Neural cell (in vitro differentiated cells): ENCODE measurements at regions not wholly inside any gene's neighbourhood (a gene's known extent, or its start where the extent isn't known, plus 50 kb on each side); places are given as distances from the start of the nearest gene placed in this dataset.

Experiments used
- TAF1 ChIP-seq: IDR thresholded peaks from 2 replicates; pipeline ENCODE4 v1.6.1; 2012; ENCODE audit warnings: low read depth
- TF ChIP-seq, protein P1 (sequence below): fragments of 450-650 bp; IDR thresholded peaks from 2 replicates; pipeline ENCODE4 v1.5.1; 2014; ENCODE audit warnings: antibody characterized with exemption, mild to moderate bottlenecking, moderate library complexity; ENCODE audit not compliant: poor library complexity, severe bottlenecking

GRCh38 chr4:106679063-106679462, 310.5 kb upstream of the GIMD1 start:
- TF ChIP-seq, protein P1, sequence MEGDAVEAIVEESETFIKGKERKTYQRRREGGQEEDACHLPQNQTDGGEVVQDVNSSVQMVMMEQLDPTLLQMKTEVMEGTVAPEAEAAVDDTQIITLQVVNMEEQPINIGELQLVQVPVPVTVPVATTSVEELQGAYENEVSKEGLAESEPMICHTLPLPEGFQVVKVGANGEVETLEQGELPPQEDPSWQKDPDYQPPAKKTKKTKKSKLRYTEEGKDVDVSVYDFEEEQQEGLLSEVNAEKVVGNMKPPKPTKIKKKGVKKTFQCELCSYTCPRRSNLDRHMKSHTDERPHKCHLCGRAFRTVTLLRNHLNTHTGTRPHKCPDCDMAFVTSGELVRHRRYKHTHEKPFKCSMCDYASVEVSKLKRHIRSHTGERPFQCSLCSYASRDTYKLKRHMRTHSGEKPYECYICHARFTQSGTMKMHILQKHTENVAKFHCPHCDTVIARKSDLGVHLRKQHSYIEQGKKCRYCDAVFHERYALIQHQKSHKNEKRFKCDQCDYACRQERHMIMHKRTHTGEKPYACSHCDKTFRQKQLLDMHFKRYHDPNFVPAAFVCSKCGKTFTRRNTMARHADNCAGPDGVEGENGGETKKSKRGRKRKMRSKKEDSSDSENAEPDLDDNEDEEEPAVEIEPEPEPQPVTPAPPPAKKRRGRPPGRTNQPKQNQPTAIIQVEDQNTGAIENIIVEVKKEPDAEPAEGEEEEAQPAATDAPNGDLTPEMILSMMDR, result no peak
- no peak for TF ChIP-seq TAF1
